ENCODE measurements at regions not wholly inside any gene's neighbourhood (a gene's known extent, or its start where the extent isn't known, plus 50 kb on each side); places are given as distances from the start of the nearest gene placed in this dataset.

GRCh38 chr1:105652109-105652508, 1404.4 kb upstream of the PRMT6 start:
- intact Hi-C loops (cut with micrococcal nuclease): no loop called here
- no peaks in the 10 kb centered on the region for H3K36me3 ChIP-seq
- H3K27ac ChIP-seq (replicated peaks): no peak overlapping the region
- TF ChIP-seq CTCF (IDR thresholded peaks at IDR 0.05; ENCODE audit: borderline replicate concordance): no peak
- H3K27me3 ChIP-seq (ENCODE audit: low read depth): no peaks in the 10 kb centered on the region
- peaks cover 3% of the 10 kb centered on the region for H3K9me3 ChIP-seq (replicated peaks)
- DNase-seq: no peak
- no peak overlapping the region for H3K4me3 ChIP-seq
- no peaks in the 10 kb centered on the region for H3K4me1 ChIP-seq

- Histone ChIP-seq H3K9me3 (replicated peaks) (peaks cover 9% of the 10 kb centered on the region), H3K27me3 (ENCODE audit: low read depth) (no peaks in the 10 kb centered on the region), H3K4me3 (no peak overlapping the region), H3K4me1 (no peaks in the 10 kb centered on the region), H3K36me3 (no peaks in the 10 kb centered on the region), H3K27ac (replicated peaks) (no peak overlapping the region)
- no peak for TF ChIP-seq CTCF (IDR thresholded peaks at IDR 0.05; ENCODE audit: borderline replicate concordance)
- intact Hi-C loops (cut with micrococcal nuclease): no loop called here
- no peak for DNase-seq
These were observed 1401.4 kb upstream of the PRMT6 start for GRCh38 chr1:105655032-105655431.

- intact Hi-C loops (cut with micrococcal nuclease): no loop called here
- Histone ChIP-seq H3K36me3 (no peaks in the 10 kb centered on the region), H3K4me1 (no peaks in the 10 kb centered on the region), H3K27ac (replicated peaks) (no peak overlapping the region), H3K27me3 (ENCODE audit: low read depth) (no peaks in the 10 kb centered on the region), H3K9me3 (replicated peaks) (peaks cover 21% of the 10 kb centered on the region), H3K4me3 (no peak overlapping the region)
- no peak for DNase-seq
- TF ChIP-seq CTCF (IDR thresholded peaks at IDR 0.05; ENCODE audit: borderline replicate concordance): no peak
These were observed 1392.0 kb upstream of the PRMT6 start for GRCh38 chr1:105664495-105664894.

- no peak for DNase-seq
- intact Hi-C loops (cut with micrococcal nuclease): no loop called here
- H3K27me3 ChIP-seq (ENCODE audit: low read depth): no peaks in the 10 kb centered on the region
- no peak overlapping the region for H3K27ac ChIP-seq (replicated peaks)
- no peak for TF ChIP-seq CTCF (IDR thresholded peaks at IDR 0.05; ENCODE audit: borderline replicate concordance)
- H3K4me1 ChIP-seq: no peaks in the 10 kb centered on the region
- no peaks in the 10 kb centered on the region for H3K36me3 ChIP-seq
- no peak overlapping the region for H3K4me3 ChIP-seq
- peaks cover 14% of the 10 kb centered on the region for H3K9me3 ChIP-seq (replicated peaks)
These were observed 1378.1 kb upstream of the PRMT6 start for GRCh38 chr1:105678334-105678733.

- intact Hi-C loops (cut with micrococcal nuclease): no loop called here
These were observed 1371.8 kb upstream of the PRMT6 start for GRCh38 chr1:105684714-105685113.

More at GRCh38 chr1:105684714-105685113, 1371.8 kb upstream of the PRMT6 start:
- no peak for TF ChIP-seq CTCF (IDR thresholded peaks at IDR 0.05; ENCODE audit: borderline replicate concordance)
- Histone ChIP-seq H3K27ac (replicated peaks) (no peak overlapping the region), H3K27me3 (ENCODE audit: low read depth) (no peaks in the 10 kb centered on the region), H3K36me3 (no peaks in the 10 kb centered on the region), H3K4me3 (no peak overlapping the region), H3K4me1 (no peaks in the 10 kb centered on the region), H3K9me3 (replicated peaks) (peaks cover 31% of the 10 kb centered on the region)
- DNase-seq: no peak

All from left ventricle myocardium inferior (tissue), 1 donor.